Forelimb muscle (tissue), 1 donor: ENCODE measurements at regions not wholly inside any gene's neighbourhood (a gene's known extent, or its start where the extent isn't known, plus 50 kb on each side); places are given as distances from the start of the nearest gene placed in this dataset.

Source experiments
- DNase-seq: peaks from one replicate; pipeline ENCODE4 v3.0.0-alpha.2; 2013; ENCODE audit warnings: low read depth

DNA sequence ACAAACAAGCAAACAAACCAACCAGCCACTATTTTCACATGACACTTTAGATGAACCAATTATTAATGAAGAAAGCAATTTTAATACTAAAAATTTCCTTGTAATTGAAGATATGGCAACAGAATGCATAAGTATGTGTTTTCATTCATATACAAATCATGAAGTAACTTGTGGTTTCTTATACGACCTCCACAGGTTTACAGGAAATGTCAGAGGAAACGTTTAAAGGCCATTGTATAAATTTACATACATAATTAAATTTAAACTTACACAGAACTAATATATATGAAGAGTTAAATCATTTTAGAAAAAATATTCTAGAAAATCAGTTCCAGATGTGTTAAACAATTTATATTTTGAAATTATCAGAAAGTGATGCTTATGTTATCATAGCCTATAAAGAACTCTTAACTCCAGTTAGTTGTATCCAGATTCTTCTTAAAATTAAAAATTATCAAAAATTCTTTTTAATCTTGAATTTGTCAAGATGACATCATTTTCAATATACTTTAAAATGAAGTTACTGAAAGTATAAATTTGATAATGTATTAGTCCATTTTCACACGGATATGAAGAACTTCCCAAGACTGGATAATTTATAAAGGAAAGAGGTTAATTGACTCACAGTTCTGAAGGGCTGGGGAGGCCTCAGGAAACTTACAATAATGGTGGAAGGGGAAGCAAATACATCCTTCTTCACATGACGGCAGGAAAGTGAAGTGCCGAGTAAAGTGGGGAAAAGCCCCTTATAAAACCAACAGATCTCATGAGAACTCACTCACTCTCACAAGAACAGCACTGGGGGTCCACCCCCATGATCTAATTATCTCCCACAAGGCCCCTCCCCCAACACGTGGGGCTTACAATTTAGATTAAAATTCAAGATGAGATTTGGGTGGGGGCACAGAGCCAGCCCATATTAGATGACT, 192.0 kb downstream of the PIK3R1 start:
- no peak for DNase-seq

- DNase-seq, result no peak
Measured at GRCh38 chr5:68408345-68408871, 192.9 kb downstream of the PIK3R1 start.

DNA sequence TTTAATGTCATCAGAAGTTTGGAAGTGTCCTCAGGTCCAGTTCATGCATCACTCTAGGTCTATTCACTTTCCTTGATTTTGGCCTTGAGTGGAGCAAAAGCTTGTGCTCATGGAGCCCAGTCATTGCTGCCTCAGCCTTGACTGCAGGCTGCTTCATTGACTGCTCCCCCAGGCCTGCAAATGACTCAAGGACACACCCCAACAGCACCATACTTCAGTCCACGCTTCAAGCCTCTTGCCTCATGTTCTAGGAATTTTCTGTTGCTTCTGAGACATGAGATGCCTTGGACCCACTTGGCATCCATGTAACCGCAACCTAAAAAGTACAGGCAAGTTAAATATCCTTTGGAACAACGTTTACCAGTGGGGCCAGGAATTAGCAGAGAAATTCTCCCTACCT, 193.7 kb downstream of the PIK3R1 start:
- no peak for DNase-seq

DNA sequence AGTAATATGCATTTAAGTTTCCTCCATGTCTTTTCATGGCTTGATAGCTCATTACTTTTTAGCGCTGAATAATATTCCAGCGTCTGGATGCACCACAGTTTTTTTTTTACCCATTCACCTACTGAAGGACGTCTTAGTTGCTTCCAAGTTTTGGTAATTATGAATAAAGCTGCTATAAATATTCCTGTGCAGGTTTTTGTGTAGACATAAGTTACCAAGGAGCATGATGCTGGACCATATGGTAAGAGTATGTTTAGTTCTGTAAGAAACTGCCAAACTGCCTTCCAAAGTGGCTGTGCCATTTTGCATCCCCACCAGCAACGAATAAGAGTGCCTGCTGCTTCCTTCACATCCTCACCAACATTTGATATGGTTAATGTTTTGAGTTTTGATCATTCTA, 195.6 kb downstream of the PIK3R1 start:
- DNase-seq, result no peak

DNA sequence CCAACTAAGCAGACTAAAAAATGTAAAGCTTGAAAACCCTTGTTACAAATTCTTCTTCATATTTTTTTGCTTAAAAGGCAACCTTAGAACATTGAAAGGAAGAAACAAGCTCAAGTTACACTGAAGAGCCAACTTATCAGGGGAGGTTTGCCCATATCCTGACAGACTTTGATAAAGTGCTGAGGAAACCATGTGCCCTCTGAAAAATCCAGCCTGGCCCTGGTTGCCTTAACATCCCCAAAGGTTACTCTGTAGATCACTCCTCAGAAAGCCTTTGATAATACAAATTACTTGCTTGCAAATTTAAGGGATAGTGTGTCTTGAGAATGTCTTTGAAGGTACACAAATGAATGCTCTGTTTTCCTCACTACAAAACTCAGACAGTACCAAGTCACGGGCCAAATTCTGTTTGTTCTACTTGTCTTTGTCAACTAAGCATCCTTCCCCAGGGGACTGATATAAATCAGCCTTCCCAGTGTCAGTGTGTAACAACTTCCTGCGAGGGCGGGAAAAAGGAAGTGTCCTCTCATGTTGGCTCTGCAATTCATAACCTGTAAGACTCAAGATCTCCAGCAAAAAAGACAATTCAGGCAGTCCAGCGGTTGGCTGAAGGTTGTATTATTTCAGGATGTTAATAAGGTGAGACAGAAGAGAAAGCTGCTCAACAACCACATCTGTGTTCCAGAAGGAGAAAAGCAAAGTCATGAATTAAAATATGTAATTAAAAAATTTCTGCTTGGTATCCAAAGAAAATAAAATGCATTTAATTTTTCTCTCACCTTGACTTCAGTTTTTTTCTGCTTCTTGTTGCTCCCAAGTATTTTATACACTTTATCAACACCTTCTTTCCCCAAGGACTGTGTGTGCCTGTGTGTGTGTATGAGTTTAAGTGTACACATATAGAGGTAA, 199.9 kb downstream of the PIK3R1 start:
- DNase-seq, result no peak

- no peak for DNase-seq
Measured at GRCh38 chr5:68416714-68417113, 201.2 kb downstream of the PIK3R1 start.

DNA sequence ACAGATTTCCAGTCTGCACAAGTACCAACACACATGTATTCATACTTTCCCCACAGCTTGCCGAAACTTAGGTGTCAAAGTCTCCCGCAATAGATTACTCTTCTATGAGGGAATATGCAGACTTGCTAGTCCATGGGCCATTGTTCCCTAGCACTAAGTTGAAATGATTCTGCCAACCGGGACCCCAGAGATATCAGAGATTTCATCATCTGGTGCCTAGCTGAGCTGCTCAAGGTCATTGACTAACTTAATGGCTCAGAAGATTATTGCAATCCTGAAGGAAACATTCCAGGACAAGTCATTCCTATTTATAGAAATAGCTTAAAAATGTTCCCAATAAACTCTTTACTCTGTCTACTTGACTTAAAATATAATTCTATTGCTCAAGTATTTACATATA, 202.6 kb downstream of the PIK3R1 start:
- no peak for DNase-seq

DNA sequence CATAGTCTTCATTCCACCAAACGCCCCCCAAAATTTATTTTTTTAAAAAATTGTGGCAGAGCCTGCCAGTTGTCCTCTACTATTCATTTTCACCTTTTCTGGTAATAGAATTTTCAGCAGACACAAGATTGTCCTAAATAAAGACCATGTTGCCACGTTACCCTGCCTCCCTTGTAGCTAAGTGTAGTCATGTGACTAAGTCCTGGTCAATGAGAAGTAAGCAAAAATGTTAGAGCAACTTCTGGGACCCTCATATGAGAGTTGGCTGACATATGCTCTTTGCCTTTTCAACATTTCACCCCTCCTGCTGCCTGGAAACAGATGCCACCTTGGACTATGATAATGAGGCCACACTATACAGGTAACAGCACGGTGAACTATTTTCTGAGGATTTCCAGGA, 203.1 kb downstream of the PIK3R1 start:
- DNase-seq, result no peak

GRCh38 chr5:68419081-68419636, 203.6 kb downstream of the PIK3R1 start:
- no peak for DNase-seq

DNA sequence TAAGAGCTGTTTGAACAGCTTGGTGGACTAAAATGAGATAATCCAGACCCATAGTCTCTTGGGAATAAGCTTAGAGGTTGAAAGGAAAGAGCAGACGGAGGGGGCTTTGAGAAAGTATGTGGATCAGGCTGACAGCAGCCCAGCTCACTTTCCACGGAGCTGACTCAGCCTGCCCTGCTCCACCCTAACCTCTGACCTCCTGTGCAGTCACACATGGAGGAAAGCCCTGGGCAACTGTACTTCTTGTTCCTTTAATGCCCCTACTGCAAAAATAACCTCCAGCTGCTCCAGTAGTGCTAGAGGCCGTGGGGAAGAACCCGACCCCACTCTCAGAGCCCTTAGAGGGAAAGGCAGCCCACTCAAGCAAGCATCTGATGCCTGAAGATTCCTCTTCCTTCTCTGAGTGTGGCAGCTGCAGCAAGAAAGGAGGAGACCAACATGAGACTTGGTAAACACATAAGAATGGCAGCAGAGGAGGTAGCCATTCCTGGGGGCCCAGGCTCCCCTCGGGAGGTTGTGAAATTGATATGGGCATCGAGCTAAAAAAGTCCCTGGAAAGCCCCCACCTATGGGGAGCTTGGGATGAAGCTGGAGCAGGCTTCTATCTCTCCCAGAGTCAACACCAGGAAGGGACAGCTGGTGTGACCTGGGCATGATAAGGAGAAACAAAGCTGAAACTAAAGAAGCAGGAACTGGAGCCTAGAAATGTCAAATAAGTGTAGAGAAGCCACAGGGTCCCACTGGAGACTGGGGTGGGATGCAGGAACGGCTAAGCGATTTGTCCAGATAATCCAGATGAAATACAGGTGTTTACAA, 204.3 kb downstream of the PIK3R1 start:
- DNase-seq, result no peak

DNA sequence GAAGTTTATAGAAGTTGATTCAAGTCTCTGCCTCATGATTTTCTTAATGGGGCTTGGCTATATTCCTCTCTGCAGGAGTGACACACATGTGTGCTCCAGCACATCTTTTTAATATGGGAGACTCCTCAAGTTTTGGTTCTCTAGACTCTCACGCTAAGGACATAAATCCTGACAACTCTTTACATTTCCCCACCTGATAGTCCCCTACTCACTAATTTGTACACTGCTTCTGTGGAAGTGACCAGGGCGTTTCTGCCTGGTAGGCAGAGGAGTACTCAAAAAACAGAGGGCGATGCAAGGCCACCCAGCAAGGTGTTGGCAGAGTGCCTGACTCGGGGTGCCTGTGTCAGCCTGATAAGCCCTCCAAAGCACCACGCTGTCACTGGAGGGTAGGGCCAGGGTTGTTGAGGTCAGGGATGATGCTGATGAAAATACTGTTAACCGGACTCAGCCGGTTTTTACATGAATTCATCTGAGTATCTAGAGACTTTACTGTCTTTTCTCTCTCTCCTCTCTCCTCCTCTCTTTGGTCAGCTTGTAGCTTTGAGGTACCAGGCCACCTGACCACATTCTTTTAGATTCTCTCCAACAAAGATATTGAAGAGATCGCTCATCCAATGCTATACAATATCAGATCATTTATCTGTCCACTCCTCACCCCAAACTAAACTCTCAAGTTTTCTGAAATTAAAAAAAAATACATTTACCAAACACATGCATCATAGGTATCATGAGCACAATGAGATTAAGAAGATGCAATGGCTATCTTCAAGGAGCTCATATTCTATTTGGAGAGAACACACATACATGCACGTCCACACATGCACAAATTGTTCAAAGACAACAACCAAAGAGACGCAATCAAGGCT, 205.2 kb downstream of the PIK3R1 start:
- DNase-seq, result no peak

GRCh38 chr5:68421485-68422220, 206.1 kb downstream of the PIK3R1 start:
- no peak for DNase-seq

DNA sequence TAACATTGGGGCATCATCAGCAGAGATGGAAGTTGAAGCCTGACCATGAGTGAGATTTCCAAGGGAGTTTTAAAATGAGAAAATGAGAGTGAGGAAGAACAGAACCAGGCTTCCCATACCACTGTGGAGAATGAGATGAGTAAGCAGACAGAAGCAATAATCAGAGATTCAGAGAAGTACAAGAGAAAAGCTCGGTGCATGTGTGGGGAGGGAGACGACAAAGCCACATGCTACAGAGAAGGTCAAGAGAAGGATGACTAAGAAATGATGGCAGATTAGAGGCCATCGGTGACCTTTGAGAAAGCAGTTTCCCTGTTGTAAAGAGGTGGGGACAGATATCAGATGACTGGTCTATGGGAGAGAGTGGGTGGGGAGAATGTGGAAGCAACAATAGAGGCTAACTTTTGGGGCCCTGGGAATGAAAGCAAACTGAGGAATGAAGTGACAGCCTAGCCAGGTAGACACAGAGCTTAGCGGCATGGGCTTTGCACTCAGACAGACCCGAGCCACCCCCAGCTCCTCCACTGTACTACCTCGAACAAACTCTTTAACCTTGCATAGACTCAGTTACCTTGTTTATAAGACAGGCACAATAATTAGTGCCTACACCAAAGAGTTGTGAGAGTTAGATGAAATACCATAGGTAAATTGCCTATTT, 207.7 kb downstream of the PIK3R1 start:
- no peak for DNase-seq

DNA sequence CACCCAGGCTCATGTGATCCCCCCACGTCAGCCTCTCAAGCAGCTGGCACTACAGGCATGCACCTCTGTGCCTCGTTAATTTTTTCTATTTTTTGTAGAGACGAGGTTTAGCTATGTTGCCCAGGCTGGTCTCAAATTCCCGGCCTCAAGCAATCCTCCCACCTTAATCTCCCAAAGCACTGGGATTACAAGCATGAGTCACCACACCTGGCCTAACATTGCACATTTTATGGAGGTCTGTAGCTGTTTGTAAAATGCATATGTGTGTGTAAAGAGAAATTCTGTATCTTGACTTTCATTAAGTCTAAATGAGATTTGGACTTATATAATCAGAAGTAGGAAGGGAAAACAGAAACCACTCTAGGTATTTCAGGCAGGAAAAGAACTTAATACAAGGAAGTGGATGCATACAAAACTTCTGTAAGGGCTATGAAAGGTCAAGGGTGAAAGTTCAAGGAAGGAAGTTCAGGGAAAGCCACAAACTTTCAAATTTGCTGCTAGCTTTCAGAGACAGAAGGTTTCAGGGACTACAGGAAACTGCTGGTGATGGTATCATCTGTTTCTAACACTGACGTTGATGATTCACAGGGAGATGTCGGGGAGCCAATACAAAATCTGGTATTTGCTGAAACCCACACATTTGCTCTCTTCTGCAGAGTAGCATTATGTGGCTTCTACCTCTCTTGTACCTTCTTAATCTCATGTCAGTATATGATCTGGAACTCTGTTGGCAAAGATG, 209.4 kb downstream of the PIK3R1 start:
- DNase-seq, result no peak

- DNase-seq, result no peak
Measured at GRCh38 chr5:68426586-68426985, 211.0 kb downstream of the PIK3R1 start.

DNA sequence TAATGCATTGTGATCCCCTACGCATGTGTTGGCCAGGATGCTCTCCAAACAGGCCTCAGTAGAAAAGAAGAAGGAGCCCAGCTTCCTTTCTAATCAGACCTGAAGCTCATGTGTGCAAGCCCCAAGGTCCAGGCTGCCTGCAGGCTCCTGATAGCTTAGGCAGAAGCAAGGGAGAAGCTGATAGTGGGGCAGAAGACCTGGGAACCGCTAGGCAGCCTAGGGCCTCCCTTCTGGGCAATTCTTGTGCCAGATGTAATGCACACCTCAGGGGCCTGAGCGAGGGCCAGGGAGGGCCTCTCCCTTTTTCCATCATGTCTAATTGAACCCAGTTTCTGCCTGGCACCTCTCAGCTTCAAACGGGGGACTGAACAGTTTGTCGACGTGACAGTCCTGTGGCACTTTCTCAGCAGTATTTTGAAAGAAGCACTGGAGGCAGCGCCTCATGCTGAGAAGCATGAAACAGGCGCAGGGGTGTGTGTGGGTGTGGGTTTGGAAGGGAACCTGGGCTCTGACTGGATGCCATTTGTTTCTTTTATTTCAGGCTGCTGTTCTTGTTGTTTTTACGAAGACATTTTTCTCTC, 212.8 kb downstream of the PIK3R1 start:
- DNase-seq, result no peak

- no peak for DNase-seq
Measured at GRCh38 chr5:68429510-68429909, 214.0 kb downstream of the PIK3R1 start.

- no peak for DNase-seq
Measured at GRCh38 chr5:68430279-68430678, 214.7 kb downstream of the PIK3R1 start.
